ENCODE measurements at regions not wholly inside any gene's neighbourhood (a gene's known extent, or its start where the extent isn't known, plus 50 kb on each side); places are given as distances from the start of the nearest gene placed in this dataset.
A peak's percentile ranks its signal among the peaks of the same experiment; 100 is the strongest.

DNA sequence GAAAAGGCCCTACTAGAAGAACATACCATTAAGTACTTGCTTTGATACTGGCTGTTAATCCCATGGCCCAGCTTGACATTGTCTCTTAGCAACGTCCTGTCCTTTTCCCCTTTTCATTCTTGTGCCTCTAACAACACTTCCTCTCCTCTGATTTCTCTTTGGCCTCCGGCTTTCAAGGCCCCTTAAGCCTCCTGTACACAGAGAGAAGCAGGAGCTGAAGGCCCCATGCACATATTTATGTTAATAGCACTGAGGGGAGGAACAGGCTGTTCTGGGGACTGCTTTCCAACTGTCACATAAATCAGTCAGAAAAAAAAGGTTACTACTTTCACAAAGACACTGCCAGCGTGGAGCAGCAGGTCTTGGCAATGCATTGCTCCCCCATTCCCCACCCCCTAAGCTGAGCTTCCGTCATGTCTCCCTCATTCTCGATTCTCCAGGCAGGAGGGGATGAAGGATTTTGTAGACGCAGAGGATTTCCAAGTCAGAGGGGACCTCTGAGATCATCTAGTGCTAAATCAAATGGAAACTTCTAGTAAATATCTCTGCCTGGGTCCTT, 257.4 kb upstream of the ADAMTS9 start:
- peak; percentile 63 to 65 for DNase-seq

- DNase-seq, result no peak
These were observed 256.1 kb upstream of the ADAMTS9 start for GRCh38 chr3:64943866-64944265.

DNA sequence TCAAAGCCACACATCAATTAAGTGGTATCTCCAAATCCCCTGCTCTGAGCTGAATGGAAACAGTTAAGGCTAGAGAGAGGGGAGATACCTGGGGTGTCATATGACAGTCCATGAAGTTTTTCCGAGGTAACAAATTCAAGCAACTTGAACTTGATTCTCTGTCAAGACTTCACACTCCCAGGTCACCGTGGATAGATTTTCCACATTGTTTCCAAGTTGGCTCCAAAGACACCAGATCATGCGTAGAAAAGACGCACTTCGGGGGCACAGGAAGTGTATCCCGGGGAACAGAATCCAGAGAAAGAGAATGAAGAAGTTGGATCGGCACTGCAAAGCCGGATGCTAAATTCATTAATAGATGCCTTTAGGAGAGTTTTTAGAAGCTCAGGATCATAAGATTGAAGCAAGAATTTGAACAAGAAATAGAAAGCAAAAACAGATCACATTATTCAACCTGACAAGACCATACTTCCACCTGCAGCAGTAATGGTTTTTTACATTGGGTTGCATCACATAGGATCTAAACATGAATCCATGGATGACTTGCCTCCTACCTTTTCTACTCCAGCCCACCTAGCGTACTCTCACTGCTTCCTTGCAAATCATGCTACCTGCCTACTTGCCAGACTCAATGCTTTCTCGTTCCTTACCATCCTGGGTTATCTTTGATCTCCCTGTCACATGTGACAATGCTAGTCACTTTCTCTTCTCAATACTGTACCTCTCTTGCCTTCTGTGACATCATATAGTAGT, 253.0 kb upstream of the ADAMTS9 start:
- DNase-seq, result no peak

GRCh38 chr3:64939747-64940450, 252.1 kb upstream of the ADAMTS9 start:
- DNase-seq, result no peak

- DNase-seq, result no peak
These were observed 251.5 kb upstream of the ADAMTS9 start for GRCh38 chr3:64939309-64939708.

GRCh38 chr3:64936556-64936955, 248.8 kb upstream of the ADAMTS9 start:
- DNase-seq, result no peak

GRCh38 chr3:64935971-64936370, 248.2 kb upstream of the ADAMTS9 start:
- no peak for DNase-seq

- no peak for DNase-seq
These were observed 245.0 kb upstream of the ADAMTS9 start for GRCh38 chr3:64932666-64933342.

DNA sequence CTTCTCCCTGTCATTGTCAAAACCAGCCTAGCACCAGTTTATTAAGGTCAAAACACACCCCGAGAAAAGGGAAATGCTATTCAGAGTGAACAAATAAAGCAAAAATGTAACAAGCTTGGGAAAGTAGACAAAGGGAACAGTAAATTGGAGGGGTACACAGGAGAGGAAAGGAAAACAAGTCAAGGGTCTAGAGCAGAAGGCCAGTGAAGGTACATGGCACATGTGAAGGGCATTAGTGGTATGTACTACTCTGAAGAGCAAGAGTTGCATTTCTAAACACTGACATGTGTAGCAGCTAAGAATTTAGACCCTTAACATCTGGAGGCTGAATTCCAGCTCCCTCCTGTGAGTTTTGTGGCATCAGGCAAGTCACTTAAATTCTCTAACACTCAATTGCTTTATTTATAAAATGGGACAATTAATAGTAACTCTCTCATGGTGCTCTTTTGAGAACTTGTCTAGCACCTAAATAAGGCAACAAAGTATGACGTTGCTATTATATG, 244.3 kb upstream of the ADAMTS9 start:
- DNase-seq, result no peak

DNA sequence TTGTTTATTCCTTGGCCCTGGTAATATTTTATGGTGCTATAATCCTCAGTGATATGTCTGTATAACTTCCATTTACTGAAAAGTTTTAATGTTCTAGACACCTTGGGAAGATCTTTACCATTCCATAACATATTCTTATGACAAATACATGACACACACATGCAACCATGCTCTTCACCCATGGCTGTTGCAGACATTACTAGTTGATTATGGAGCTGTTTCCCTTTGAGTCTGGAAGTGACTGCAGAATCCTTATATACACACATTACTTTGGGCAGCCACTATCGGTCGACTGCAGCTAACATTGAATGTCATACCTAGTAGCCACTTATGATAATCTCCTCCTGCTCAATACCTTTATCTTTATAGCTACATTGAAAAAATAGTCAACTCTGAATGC, 243.1 kb upstream of the ADAMTS9 start:
- no peak for DNase-seq

- no peak for DNase-seq
These were observed 240.9 kb upstream of the ADAMTS9 start for GRCh38 chr3:64928683-64929082.

- DNase-seq, result no peak
These were observed 239.9 kb upstream of the ADAMTS9 start for GRCh38 chr3:64927689-64928088.

DNA sequence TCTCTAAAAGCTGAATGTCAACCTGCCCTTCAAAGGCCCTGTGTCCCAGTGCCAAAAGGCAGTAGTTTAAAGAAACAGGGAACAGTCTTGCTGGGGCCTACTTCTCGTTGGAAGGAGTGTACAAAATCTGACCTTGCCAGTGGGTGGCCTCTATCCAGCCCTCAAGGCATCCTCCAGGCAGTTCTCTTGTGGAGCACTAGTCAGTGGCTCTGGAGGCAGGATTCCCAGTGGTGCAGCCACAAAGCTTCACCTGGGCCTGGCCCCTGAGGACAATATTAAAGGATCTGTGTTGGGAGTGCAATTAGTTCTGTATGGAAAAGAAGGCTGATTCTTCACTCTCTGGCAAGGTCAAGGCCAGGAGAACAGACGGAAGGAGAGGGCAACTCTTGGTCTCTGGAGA, 237.8 kb upstream of the ADAMTS9 start:
- DNase-seq, result no peak

- no peak for DNase-seq
These were observed 237.2 kb upstream of the ADAMTS9 start for GRCh38 chr3:64924961-64925360.

- no peak for DNase-seq
These were observed 234.4 kb upstream of the ADAMTS9 start for GRCh38 chr3:64922213-64922612.

DNA sequence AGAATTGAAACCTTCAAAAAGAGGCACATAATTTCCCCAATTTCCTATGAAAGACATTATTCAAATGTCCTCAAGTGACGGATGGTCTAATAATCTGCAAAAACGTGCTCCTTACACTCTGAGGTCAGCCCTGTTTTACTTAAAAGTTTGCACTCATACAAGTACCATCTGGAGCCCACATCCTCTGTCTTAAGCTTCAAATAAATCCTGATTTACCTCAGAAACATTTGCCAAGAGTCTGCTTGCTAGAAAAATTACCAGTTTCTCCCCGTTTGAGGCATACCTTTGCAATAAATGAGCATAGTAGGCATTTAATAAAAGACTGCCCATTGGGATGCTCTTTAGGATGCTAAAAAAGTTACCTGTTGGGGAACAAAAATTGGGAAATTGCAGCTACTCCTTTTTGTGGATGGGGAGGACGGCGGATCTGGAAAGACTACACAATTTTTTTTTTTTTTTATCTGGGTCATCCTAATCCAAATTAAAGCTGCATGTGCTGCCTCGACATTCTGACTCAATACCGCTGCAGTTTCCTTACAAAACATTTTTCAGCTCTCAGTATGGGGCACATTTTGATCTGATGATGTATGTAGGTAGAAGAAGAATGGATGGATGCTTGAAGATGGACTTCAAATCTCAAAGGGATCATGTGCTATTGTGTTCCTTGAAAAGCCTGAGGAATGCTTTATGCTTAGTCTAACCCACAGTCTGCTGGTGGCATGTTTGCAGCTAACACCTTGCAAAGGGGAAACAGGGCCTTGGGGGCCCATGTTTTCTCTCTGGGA, 233.7 kb upstream of the ADAMTS9 start:
- DNase-seq, result no peak

- DNase-seq, result no peak
These were observed 232.1 kb upstream of the ADAMTS9 start for GRCh38 chr3:64919934-64920333.

- DNase-seq, result no peak
These were observed 231.2 kb upstream of the ADAMTS9 start for GRCh38 chr3:64918989-64919388.

GRCh38 chr3:64917914-64918453, 230.2 kb upstream of the ADAMTS9 start:
- no peak for DNase-seq

DNA sequence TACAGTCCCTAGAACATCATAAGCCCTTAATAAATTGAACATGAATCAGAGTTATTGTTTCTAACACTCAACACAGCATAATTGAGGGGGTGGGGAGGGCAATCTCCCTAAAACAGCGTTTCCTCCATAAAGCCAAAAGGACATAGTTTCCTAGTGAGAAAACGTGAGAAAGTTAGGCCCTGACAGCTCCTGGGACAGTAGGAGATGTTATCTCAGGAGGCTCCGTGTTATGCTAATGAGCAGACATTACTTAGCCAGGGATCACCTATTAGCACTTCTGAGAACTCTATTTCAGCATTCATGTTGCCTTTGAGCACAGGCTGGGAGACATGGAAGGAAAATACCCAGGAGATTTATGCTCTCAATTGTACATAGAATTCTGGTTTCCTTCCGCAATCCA, 229.1 kb upstream of the ADAMTS9 start:
- no peak for DNase-seq

GRCh38 chr3:64916192-64916798, 228.5 kb upstream of the ADAMTS9 start:
- DNase-seq, result no peak

Measured in right lung (tissue), 2 donors.